K562 (cell line): ENCODE measurements at regions not wholly inside any gene's neighbourhood (a gene's known extent, or its start where the extent isn't known, plus 50 kb on each side); places are given as distances from the start of the nearest gene placed in this dataset.

Experiments
- ATAC-seq: fragments of 200-7000 bp; cut with Tn5 transposase; 3 replicates; pipeline ENCODE4 v1.9.1; 2020; ENCODE audit warnings: moderate library complexity
- BruUV-seq: library from RNA; stranded (reverse); fragments of 400-500 nt; replicated peaks from 2 replicates; lab custom pipeline; 2021; lab: Mats Ljungman, UMichigan
- CTCF ChIA-PET: fragments of 300-600 bp; formaldehyde crosslinking; extraction: SDS; loops from one replicate; lab custom pipeline; 2021; ENCODE audit warnings: low intra/inter-chr PET ratio; lab: Yijun Ruan, JAX
- POLR2A ChIA-PET: fragments of 300-600, 350-650 bp; sonication (Branson Sonifier 250); formaldehyde crosslinking; extraction: SDS; loops from one replicate; lab custom pipeline; 2021; ENCODE audit warnings: antibody characterized with exemption, inconsistent platforms; lab: Yijun Ruan, JAX
- DNase-seq, 4 experiments: peaks; one replicate each; pipeline versions ENCODE4 v3.0.0 to v3.0.0-alpha.2; 2011 to 2018; ENCODE audit warnings: low spot score in 3 of 4, mixed read lengths in 3 of 4; ENCODE audit errors: extremely low read depth in 1 of 4
- FAIRE-seq: peaks from 2 replicates; lab custom pipeline; 2011; peaks lifted over from hg19 to GRCh38; lab: Jason Lieb, UNC
- H2AFZ ChIP-seq: 2 replicates; pipeline ENCODE4 v1.6.0; 2011; ENCODE audit warnings: low read depth, low read length, control low read depth, inconsistent platforms
- H3K27ac ChIP-seq: fragments of 200-600 bp; 3 replicates; pipeline ENCODE4 v1.8.0; 2011; ENCODE audit warnings: low read depth, mild to moderate bottlenecking, control low read depth, inconsistent platforms, low read length, moderate library complexity, mixed read lengths; ENCODE audit errors: extremely low read depth
- H3K27me3 ChIP-seq, 2 experiments: fragments of 300-600 bp in 1 of 2; 2 replicates in 1 of 2; 3 replicates in 1 of 2; pipeline versions ENCODE4 v1.6.0 to v1.8.0; 2011; ENCODE audit warnings: inconsistent platforms in 2 of 2, low read length in 2 of 2, mild to moderate bottlenecking in 1 of 2, mixed read lengths in 1 of 2, moderate library complexity in 1 of 2; ENCODE audit not compliant: control insufficient read depth in 2 of 2, insufficient read depth in 2 of 2
- H3K36me3 ChIP-seq: fragments of 300-600 bp; 3 replicates; pipeline ENCODE4 v1.8.0; 2011; ENCODE audit warnings: mild to moderate bottlenecking, low read length, inconsistent platforms; ENCODE audit not compliant: control insufficient read depth, insufficient read depth
- H3K4me1 ChIP-seq, 2 experiments: fragments of 200-600 bp in 1 of 2; replicated peaks in 1 of 2; 2 replicates in 1 of 2; 3 replicates in 1 of 2; pipeline versions ENCODE4 v1.5.1 to v1.8.0; 2011; ENCODE audit warnings: inconsistent platforms in 2 of 2, low read length in 2 of 2, mild to moderate bottlenecking in 1 of 2, mixed read lengths in 1 of 2, moderate library complexity in 1 of 2; ENCODE audit not compliant: control insufficient read depth in 2 of 2, insufficient read depth in 2 of 2
- H3K4me2 ChIP-seq: 2 replicates; pipeline ENCODE4 v1.6.1; 2011; ENCODE audit warnings: low read length, control low read depth, inconsistent platforms, mixed read lengths; ENCODE audit not compliant: insufficient read depth
- H3K4me3 ChIP-seq: fragments of 200-600 bp; sonication (generic), shearing (Covaris generic); 2 replicates; pipeline ENCODE4 v1.5.1; 2016; ENCODE audit warnings: control low read depth, inconsistent platforms
- H3K79me2 ChIP-seq: fragments of 200-600 bp; 3 replicates; pipeline ENCODE4 v1.8.0; 2011; ENCODE audit warnings: low read length, inconsistent platforms; ENCODE audit not compliant: control insufficient read depth, insufficient read depth
- H3K9ac ChIP-seq, 2 experiments: 2 replicates each; pipeline versions ENCODE4 v1.6.0 to v1.6.1; 2011; ENCODE audit warnings: low read depth in 2 of 2, low read length in 2 of 2, control low read depth in 1 of 2, inconsistent platforms in 1 of 2, mild to moderate bottlenecking in 1 of 2, mixed read lengths in 1 of 2; ENCODE audit not compliant: insufficient read depth in 1 of 2
- H3K9me1 ChIP-seq: one replicate; pipeline ENCODE4 v1.6.0; 2011; ENCODE audit warnings: inconsistent platforms, mild to moderate bottlenecking, low read length, moderate library complexity; ENCODE audit not compliant: control insufficient read depth, insufficient read depth
- H3K9me3 ChIP-seq: replicated peaks from 2 replicates; pipeline ENCODE4 v1.5.1; 2011; ENCODE audit warnings: low read depth, low read length, inconsistent platforms; ENCODE audit not compliant: control insufficient read depth, insufficient read depth
- H4K20me1 ChIP-seq: replicated peaks from 2 replicates; pipeline ENCODE4 v1.6.1; 2011; ENCODE audit warnings: low read length, inconsistent platforms, mixed read lengths; ENCODE audit not compliant: control insufficient read depth, insufficient read depth
- E2F3 ChIP-seq: fragments of 250-450 bp; sonication (Bioruptor Pico); IDR thresholded peaks from 2 replicates; pipeline ENCODE4 v1.4.0; 2020; ENCODE audit warnings: mild to moderate bottlenecking
- FOXO4 ChIP-seq: fragments of 450-650 bp; formaldehyde crosslinking; IDR thresholded peaks from 2 replicates; pipeline ENCODE4 v1.4.0; 2020; ENCODE audit warnings: mild to moderate bottlenecking, moderate library complexity
- GTF3C2 ChIP-seq: IDR thresholded peaks from 3 replicates; pipeline ENCODE4 v1.6.1; 2011; ENCODE audit warnings: borderline replicate concordance, mild to moderate bottlenecking, moderate library complexity; ENCODE audit not compliant: insufficient read length; ENCODE audit errors: extremely low read depth
- HMGXB4 ChIP-seq: sonication (generic); formaldehyde crosslinking; IDR thresholded peaks from 2 replicates; pipeline ENCODE4 v1.8.1; 2023; ENCODE audit warnings: mild to moderate bottlenecking, missing genetic modification reagents
- NR4A1 ChIP-seq, 2 experiments: fragments of 250-450 bp in 1 of 2; fragments of 450-650 bp in 1 of 2; sonication (Bioruptor Pico) in 1 of 2; IDR thresholded peaks; 2 replicates each; pipeline versions ENCODE4 v1.4.0 to v1.6.1; 2016 to 2020; ENCODE audit warnings: mild to moderate bottlenecking in 2 of 2, missing compliant biosample characterization in 1 of 2, missing genetic modification characterization in 1 of 2, moderate library complexity in 1 of 2
- PHB ChIP-seq: fragments of 250-450 bp; sonication (Bioruptor Pico); IDR thresholded peaks from 2 replicates; pipeline ENCODE4 v1.5.0; 2021
- THRB ChIP-seq: fragments of 450-650 bp; formaldehyde crosslinking; conservative IDR thresholded peaks from 2 replicates; pipeline ENCODE4 v1.4.0; 2022; ENCODE audit warnings: mild to moderate bottlenecking, missing genetic modification characterization
- ZBTB12 ChIP-seq: fragments of 250-450 bp; sonication (Bioruptor Pico); IDR thresholded peaks from 2 replicates; pipeline ENCODE4 v1.4.0; 2020
- ZBTB43 ChIP-seq: sonication (generic); formaldehyde crosslinking; IDR thresholded peaks from 2 replicates; pipeline ENCODE4 v1.8.0; 2023; ENCODE audit warnings: mild to moderate bottlenecking, missing genetic modification reagents
- ZC3H11A ChIP-seq: IDR thresholded peaks from 2 replicates; pipeline ENCODE4 v1.6.1; 2012; ENCODE audit warnings: low read depth, low read length, improper control_type of control experiment
- WGBS: fragments of 100-300 bp; shearing (Covaris generic); methylation state at CpG from one replicate; pipeline ENCODE4 v1.1.6; 2016; ENCODE audit warnings: low coverage, mixed read lengths; ENCODE audit not compliant: insufficient coverage; ENCODE audit errors: missing lambda C conversion rate; 5-methylcytosine and 5-hydroxymethylcytosine counted together
- in situ Hi-C: fragments of 300-500 bp; cut with MboI; formaldehyde crosslinking; loops from 4 replicates; pipeline ENCODE4 v1.15.0; 2018; ENCODE audit warnings: inconsistent platforms, mixed read lengths
- intact Hi-C: fragments of 100-400 bp; cut with micrococcal nuclease; formaldehyde crosslinking; loops from 2 replicates; pipeline ENCODE4 v1.14.2; 2022

GRCh38 chr14:48955857-48956256 lies 630.3 kb downstream of the RPS29 start:
- H3K9me1 ChIP-seq, result no peaks in the 10 kb centered on the region
- 0% methylated on average over 1 of the region's 1 CpG for WGBS
- no peaks in the 10 kb centered on the region for H3K27me3 ChIP-seq
- no peak overlapping the region for H2AFZ ChIP-seq
- no peaks in the 10 kb centered on the region for H3K4me1 ChIP-seq
- H3K27ac ChIP-seq, result no peak overlapping the region
- ChIA-PET POLR2A (no interaction called here), CTCF (no interaction called here)
- ATAC-seq (no peak), DNase-seq (no peak), FAIRE-seq (no peak)
- H4K20me1 ChIP-seq, result no peaks in the 10 kb centered on the region
- intact Hi-C loops, result no loop called here
- no peak overlapping the region for H3K4me2 ChIP-seq
- H3K36me3 ChIP-seq, result no peaks in the 10 kb centered on the region
- H3K9me3 ChIP-seq, result no peaks in the 10 kb centered on the region
- no peaks in the 10 kb centered on the region for H3K79me2 ChIP-seq
- BruUV-seq, result no TSS peak
- no peak overlapping the region for H3K4me3 ChIP-seq
- in situ Hi-C loops, result no loop called here
- no peak overlapping the region for H3K9ac ChIP-seq
- TF ChIP-seq GTF3C2 (no peak), THRB (CRISPR knock-in tag) (no peak), NR4A1 (CRISPR knock-in tag; IDR thresholded peaks at IDR 0.05) (no peak), NR4A1 (tag; IDR thresholded peaks at IDR 0.05) (no peak), ZBTB12 (CRISPR knock-in tag) (no peak), ZBTB43 (CRISPR knock-in tag) (no peak), FOXO4 (CRISPR knock-in tag) (no peak), ZC3H11A (no peak), HMGXB4 (CRISPR knock-in tag) (no peak), E2F3 (CRISPR knock-in tag) (no peak), PHB (CRISPR knock-in tag) (no peak)
